WTC11 (cell line): ENCODE measurements at regions not wholly inside any gene's neighbourhood (a gene's known extent, or its start where the extent isn't known, plus 50 kb on each side); places are given as distances from the start of the nearest gene placed in this dataset.

Experiments
- ATAC-seq: fragments of 200-7000 bp; cut with Tn5 transposase; 2 replicates; pipeline ENCODE4 v1.10.0; 2021; ENCODE audit warnings: mild to moderate bottlenecking, moderate library complexity
- CTCF ChIA-PET: fragments of 300-600 bp; sonication (Branson Sonifier 250); formaldehyde crosslinking; loops from one replicate; lab custom pipeline; 2021; ENCODE audit warnings: antibody characterized with exemption; lab: Charles Lee
- POLR2A ChIA-PET: fragments of 350-600 bp; sonication (Branson Sonifier 250); formaldehyde crosslinking; loops from one replicate; lab custom pipeline; 2021; ENCODE audit warnings: antibody characterized with exemption; lab: Charles Lee
- DNase-seq: peaks from one replicate; pipeline ENCODE4 v3.0.0; 2021; ENCODE audit warnings: low spot score
- H3K27ac Mint-ChIP-seq: 2 replicates; pipeline ENCODE4 v1.8.0; 2021; ENCODE audit warnings: mixed read lengths
- H3K27me3 Mint-ChIP-seq: 2 replicates; pipeline ENCODE4 v1.8.0; 2021; ENCODE audit warnings: low read depth, mild to moderate bottlenecking, moderate library complexity, mixed read lengths
- H3K36me3 Mint-ChIP-seq: 2 replicates; pipeline ENCODE4 v1.8.0; 2021; ENCODE audit warnings: mixed read lengths
- H3K4me1 Mint-ChIP-seq: 2 replicates; pipeline ENCODE4 v1.8.0; 2022; ENCODE audit warnings: mixed read lengths
- H3K4me3 Mint-ChIP-seq: 2 replicates; pipeline ENCODE4 v1.8.0; 2021; ENCODE audit warnings: mild to moderate bottlenecking, moderate library complexity, mixed read lengths
- H3K9me3 Mint-ChIP-seq: 2 replicates; pipeline ENCODE4 v1.8.0; 2021; ENCODE audit warnings: mixed read lengths
- AFF4 ChIP-seq: sonication (generic); formaldehyde crosslinking; IDR thresholded peaks from 2 replicates; pipeline ENCODE4 v1.8.1; 2023; ENCODE audit warnings: mild to moderate bottlenecking, missing genetic modification reagents, borderline replicate concordance
- ATF2 ChIP-seq: sonication (generic); formaldehyde crosslinking; IDR thresholded peaks from 2 replicates; pipeline ENCODE4 v1.8.1; 2022; ENCODE audit warnings: low read depth, missing genetic modification reagents, borderline replicate concordance
- ETV6 ChIP-seq: sonication (generic); formaldehyde crosslinking; IDR thresholded peaks from 2 replicates; pipeline ENCODE4 v1.8.1; 2022; ENCODE audit warnings: mild to moderate bottlenecking, missing genetic modification reagents
- FOXJ3 ChIP-seq: sonication (generic); formaldehyde crosslinking; IDR thresholded peaks from 2 replicates; pipeline ENCODE4 v1.9.0; 2021; ENCODE audit warnings: missing genetic modification reagents, mild to moderate bottlenecking, borderline replicate concordance
- GRHL2 ChIP-seq: fragments of 250-450 bp; sonication (Bioruptor Pico); IDR thresholded peaks from 2 replicates; pipeline ENCODE4 v1.8.0; 2022; ENCODE audit warnings: mild to moderate bottlenecking, moderate library complexity; ENCODE audit not compliant: insufficient replicate concordance, severe bottlenecking
- HMGA2 ChIP-seq: fragments of 250-450 bp; sonication (Bioruptor Pico); IDR thresholded peaks from 2 replicates; pipeline ENCODE4 v1.4.0; 2021; ENCODE audit warnings: mild to moderate bottlenecking, moderate library complexity
- IRF2 ChIP-seq: sonication (generic); formaldehyde crosslinking; IDR thresholded peaks from 2 replicates; pipeline ENCODE4 v1.8.0; 2022; ENCODE audit warnings: low read depth, missing genetic modification reagents, borderline replicate concordance
- MXD4 ChIP-seq: fragments of 250-450 bp; sonication (Bioruptor Pico); IDR thresholded peaks from 2 replicates; pipeline ENCODE4 v1.8.0; 2021; ENCODE audit warnings: mild to moderate bottlenecking, moderate library complexity, borderline replicate concordance
- PRDM15 ChIP-seq: sonication (generic); formaldehyde crosslinking; IDR thresholded peaks from 2 replicates; pipeline ENCODE4 v1.8.0; 2022; ENCODE audit warnings: missing genetic modification reagents
- PREB ChIP-seq: sonication (generic); formaldehyde crosslinking; IDR thresholded peaks from 2 replicates; pipeline ENCODE4 v1.8.1; 2022; ENCODE audit warnings: mild to moderate bottlenecking, missing genetic modification reagents, moderate library complexity, borderline replicate concordance
- RELA ChIP-seq: sonication (generic); formaldehyde crosslinking; IDR thresholded peaks from 2 replicates; pipeline ENCODE4 v1.8.1; 2022; ENCODE audit warnings: missing genetic modification reagents, mild to moderate bottlenecking, borderline replicate concordance
- ZBTB43 ChIP-seq: sonication (generic); formaldehyde crosslinking; IDR thresholded peaks from 2 replicates; pipeline ENCODE4 v1.8.1; 2023; ENCODE audit warnings: mild to moderate bottlenecking, missing genetic modification reagents
- ZNF232 ChIP-seq: sonication (generic); formaldehyde crosslinking; IDR thresholded peaks from 2 replicates; pipeline ENCODE4 v1.8.0; 2022; ENCODE audit warnings: mild to moderate bottlenecking, missing genetic modification reagents
- ZNF263 ChIP-seq: sonication (generic); formaldehyde crosslinking; IDR thresholded peaks from 2 replicates; pipeline ENCODE4 v1.8.1; 2022; ENCODE audit warnings: low read depth, mild to moderate bottlenecking, moderate library complexity, missing genetic modification reagents
- ZNF416 ChIP-seq: fragments of 250-450 bp; sonication (Bioruptor Pico); IDR thresholded peaks from 2 replicates; pipeline ENCODE4 v1.9.0; 2021; ENCODE audit warnings: mild to moderate bottlenecking, inconsistent platforms
- ZNF512 ChIP-seq: sonication (generic); formaldehyde crosslinking; IDR thresholded peaks from 2 replicates; pipeline ENCODE4 v1.8.1; 2022; ENCODE audit warnings: missing genetic modification reagents, borderline replicate concordance

- no peaks in the 10 kb centered on the region for H3K9me3 Mint-ChIP-seq
- ATAC-seq = peak; percentile 85
- CTCF ChIA-PET = no interaction called here
Measured at GRCh38 chr12:45634273-45634917, 95.1 kb upstream of the ARID2 start.

GRCh38 chr12:45637242-45637641, 92.3 kb upstream of the ARID2 start:
- POLR2A ChIA-PET = no interaction called here
- TF ChIP-seq ZNF416 (no peak), PREB (no peak), PRDM15 (CRISPR knock-in tag) (no peak), ZBTB43 (CRISPR knock-in tag) (no peak)

More at GRCh38 chr12:45634273-45634917, 95.1 kb upstream of the ARID2 start:
- no peak for DNase-seq
- no peak overlapping the region for H3K4me3 Mint-ChIP-seq
- POLR2A ChIA-PET = no interaction called here
- no peak for TF ChIP-seq AFF4 (CRISPR knock-in tag)
- TF ChIP-seq ZNF416 = no peak
- TF ChIP-seq HMGA2 = no peak
- TF ChIP-seq GRHL2 (CRISPR knock-in tag) = no peak
- no peak for TF ChIP-seq ATF2 (CRISPR knock-in tag)
- TF ChIP-seq RELA (CRISPR knock-in tag) = no peak
- TF ChIP-seq ZNF263 (CRISPR knock-in tag) = no peak
- TF ChIP-seq IRF2 (CRISPR knock-in tag) = no peak
- TF ChIP-seq ETV6 (CRISPR knock-in tag) = no peak
- TF ChIP-seq FOXJ3 = no peak
- no peak for TF ChIP-seq ZNF512 (CRISPR knock-in tag)
- TF ChIP-seq ZNF232 (CRISPR knock-in tag) = no peak
- no peak for TF ChIP-seq MXD4 (CRISPR knock-in tag)
- H3K36me3 Mint-ChIP-seq = no peaks in the 10 kb centered on the region
- H3K27me3 Mint-ChIP-seq = no peaks in the 10 kb centered on the region
- no peak overlapping the region for H3K27ac Mint-ChIP-seq
- H3K4me1 Mint-ChIP-seq = peaks cover 15% of the 10 kb centered on the region

More at GRCh38 chr12:45637242-45637641, 92.3 kb upstream of the ARID2 start:
- Mint-ChIP-seq H3K4me1 (peaks cover 15% of the 10 kb centered on the region), H3K27ac (no peak overlapping the region), H3K4me3 (no peak overlapping the region), H3K36me3 (no peaks in the 10 kb centered on the region), H3K27me3 (no peaks in the 10 kb centered on the region), H3K9me3 (no peaks in the 10 kb centered on the region)
- DNase-seq (no peak), ATAC-seq (no peak)
- CTCF ChIA-PET = no interaction called here
